NCI-H2107 treated with DMSO at 0.1 percent for 48 hours (cell line): ENCODE measurements at regions not wholly inside any gene's neighbourhood (a gene's known extent, or its start where the extent isn't known, plus 50 kb on each side); places are given as distances from the start of the nearest gene placed in this dataset.

ENCODE experiments used
- DNase-seq: peaks from one replicate; lab custom pipeline; 2025; ENCODE audit not compliant: unreplicated experiment; lab: John Stamatoyannopoulos, UW

GRCh38 chr9:118459913-118460312 is 755.7 kb downstream of the TLR4 start:
- no peak for DNase-seq

DNA sequence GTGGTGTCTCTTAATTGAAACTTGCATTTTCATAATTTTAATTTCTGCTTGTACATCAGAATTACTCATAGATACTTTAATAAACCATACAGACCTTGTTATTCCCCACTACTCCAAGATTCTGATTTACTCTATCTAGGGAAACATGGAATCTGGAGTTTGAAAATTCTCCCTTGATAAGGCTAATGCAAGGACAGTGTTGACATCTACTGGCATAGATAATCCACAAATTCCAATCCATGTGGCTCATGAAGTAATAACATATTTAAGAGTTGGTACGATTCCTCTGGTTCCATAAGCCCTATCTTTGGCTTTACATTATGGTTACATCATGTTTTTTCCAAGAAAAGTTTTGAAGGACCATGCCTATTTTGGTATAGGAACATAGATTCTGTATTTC is 759.2 kb downstream of the TLR4 start:
- no peak for DNase-seq

- no peak for DNase-seq
Observed at GRCh38 chr9:118473521-118473920, 769.3 kb downstream of the TLR4 start.

- no peak for DNase-seq
Observed at GRCh38 chr9:118478752-118479151, 774.5 kb downstream of the TLR4 start.

- DNase-seq, result no peak
Observed at GRCh38 chr9:118482306-118482705, 778.1 kb downstream of the TLR4 start.

DNA sequence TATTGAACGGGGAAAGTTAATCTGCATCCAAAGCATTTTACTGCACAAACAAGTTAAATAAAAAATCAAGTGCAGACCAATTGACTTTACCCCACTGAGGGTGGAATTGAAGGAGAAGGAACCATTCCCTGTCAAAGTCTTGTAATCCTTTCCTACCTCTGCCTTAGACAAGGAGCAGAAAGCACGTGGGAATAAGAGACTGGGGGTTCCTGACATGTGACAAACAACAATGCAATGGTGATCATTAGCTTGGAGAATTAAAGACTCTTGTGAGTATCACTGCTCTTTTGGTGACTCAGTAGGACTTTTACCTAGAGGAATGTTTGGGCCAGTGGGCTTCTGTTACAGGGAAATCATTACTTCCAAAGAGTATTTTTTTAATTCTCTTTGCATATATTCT is 779.5 kb downstream of the TLR4 start:
- DNase-seq, result no peak

DNA sequence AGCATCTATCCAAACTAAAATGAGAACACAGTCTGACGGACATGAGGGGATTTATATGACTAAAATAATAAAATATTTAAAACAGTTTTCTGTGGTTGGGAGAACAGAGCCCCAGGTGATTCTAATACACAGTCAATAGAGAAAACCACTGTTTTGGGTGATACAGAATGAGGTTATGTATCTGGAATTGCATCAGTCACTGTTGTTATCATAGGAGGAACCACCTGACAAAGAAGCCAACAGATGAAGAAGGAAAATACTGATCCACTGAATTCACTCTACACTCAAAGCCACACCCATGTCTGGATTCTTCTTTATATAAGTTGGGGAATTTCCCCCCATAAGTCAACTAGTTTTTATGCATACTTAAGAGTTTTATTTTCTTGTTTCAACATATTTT is 799.0 kb downstream of the TLR4 start:
- DNase-seq, result no peak

- no peak for DNase-seq
Observed at GRCh38 chr9:118510711-118511110, 806.5 kb downstream of the TLR4 start.

- DNase-seq, result no peak
Observed at GRCh38 chr9:118515947-118516346, 811.7 kb downstream of the TLR4 start.

DNA sequence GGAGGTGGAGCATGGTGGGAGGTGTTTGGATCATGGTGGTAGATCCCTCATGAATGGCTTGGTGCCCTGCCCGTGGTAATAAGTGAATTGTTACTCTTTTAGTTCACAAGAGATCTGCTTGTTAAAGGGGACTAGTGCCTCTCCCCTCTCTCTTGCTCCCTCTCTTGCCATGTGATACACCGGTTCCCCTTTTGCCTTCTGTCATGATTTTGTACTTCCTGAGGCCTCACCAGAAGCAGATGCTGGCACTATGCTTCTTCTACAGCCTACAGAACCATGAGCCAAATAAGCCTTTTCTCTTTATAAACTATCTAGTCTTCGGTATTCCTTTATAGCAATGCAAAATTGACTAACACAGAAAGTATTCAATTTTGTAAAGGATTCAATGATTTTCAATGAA is 817.1 kb downstream of the TLR4 start:
- DNase-seq, result no peak

GRCh38 chr9:118522093-118523028 is 818.2 kb downstream of the TLR4 start:
- DNase-seq, result peak; percentile 27

GRCh38 chr9:118527261-118527660 is 823.1 kb downstream of the TLR4 start:
- no peak for DNase-seq

DNA sequence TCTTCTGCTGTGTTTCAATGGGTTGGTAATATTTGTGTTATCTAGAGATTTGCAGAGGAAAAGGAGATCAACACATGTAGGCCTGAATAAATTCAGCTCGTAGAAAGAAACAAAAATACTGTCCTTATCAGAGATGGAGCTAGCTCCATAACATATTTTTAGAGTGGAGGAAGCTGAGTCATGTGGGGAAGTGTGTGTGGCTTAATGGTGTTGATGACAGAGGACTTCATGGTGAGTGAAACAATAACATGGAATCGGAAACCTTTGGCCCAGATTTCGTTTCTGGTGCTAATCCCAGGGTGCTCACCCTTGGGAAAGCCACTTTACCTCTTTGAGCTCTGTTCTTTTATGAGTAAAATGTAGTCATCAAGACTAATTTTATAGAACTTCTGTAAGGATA is 825.0 kb downstream of the TLR4 start:
- peak; percentile 11 for DNase-seq

DNA sequence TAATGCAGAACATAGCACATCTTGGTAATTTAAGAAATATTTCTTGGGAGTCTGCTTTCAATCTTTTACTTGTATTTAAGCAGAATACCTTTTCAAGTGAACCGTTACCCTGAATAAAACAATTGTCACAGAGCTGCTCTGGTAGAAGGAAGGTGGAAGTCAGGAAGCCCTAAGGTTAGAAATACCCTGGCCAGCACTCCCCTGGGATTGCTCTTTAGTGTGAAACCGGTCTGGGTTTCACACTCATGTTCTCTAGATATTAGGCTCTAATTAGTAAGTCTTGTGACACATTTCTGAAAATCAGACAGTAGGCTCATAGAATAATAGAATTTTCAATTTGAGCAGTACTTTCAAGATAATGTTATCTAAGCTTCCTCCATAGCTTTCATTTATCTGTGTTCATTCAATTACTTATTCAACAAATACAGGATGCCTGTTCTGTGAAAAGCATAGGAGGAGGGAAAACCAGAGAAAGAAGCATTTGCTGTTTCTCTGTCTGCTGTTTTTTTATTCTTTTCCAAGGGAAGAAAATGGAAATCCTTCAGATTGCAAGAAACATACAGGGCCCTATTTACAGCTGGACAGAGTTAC is 825.5 kb downstream of the TLR4 start:
- no peak for DNase-seq

GRCh38 chr9:118532592-118532991 is 828.4 kb downstream of the TLR4 start:
- no peak for DNase-seq

- DNase-seq, result no peak
Observed at GRCh38 chr9:118533101-118533500, 828.9 kb downstream of the TLR4 start.

GRCh38 chr9:118533850-118534249 is 829.6 kb downstream of the TLR4 start:
- DNase-seq, result no peak

- no peak for DNase-seq
Observed at GRCh38 chr9:118536153-118536552, 832.0 kb downstream of the TLR4 start.

DNA sequence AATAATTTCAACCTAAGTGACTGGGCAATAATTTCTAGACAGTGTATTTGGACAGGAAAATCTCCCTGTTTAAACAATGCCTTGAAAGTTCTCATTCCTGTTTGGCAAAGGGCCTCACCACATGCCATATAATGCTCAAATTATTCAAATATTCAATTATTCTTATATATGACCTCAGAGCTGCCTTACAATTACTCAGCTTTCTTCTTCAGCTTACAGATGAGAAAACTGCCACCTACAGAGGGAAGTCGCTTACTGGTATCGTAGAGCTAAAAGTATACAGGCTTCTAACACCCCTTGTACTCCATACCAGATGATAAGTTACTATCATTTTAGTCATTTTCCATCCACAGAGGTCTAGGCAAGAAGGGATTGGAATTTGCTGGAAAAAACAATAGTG is 830.3 kb downstream of the BRINP1 start:
- no peak for DNase-seq

DNA sequence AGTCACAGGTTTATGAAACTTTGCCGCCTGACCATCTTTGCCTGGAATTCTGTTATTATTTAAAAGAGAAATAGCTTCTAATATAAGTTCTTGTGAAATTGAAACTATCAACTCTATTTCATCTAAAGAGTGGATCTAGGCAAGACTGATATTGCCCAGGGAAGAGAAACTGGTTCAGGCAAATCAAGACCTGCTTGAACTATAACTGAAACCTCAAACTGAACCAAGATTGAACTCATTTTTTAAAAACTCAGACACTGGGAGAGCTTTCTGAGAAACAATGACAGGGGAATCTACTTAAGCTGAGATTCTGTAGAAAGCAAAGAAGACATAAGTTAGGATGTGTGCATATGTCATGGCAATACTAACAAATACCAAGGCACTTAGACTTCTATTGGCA is 815.8 kb downstream of the BRINP1 start:
- no peak for DNase-seq

DNA sequence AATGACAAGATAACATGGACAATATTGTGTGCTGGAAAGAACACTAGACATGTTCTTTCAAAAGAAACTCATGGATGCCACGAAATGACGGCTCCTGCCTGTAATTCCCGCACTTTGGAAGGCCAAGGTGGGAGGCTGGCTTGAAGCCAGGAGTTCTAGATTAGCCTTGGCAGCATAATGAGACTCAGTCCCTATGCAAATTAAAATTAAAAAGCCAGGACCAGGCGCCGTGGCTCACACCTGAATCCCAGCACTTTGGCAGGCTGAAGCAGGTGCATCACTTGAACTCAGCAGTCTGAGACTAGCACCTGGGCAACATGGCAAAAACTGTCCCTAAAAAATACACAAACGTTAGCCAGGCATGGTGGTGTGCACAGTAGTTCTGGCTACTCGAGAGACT is 814.2 kb downstream of the BRINP1 start:
- no peak for DNase-seq

- DNase-seq, result no peak
Observed at GRCh38 chr9:118558026-118558425, 811.2 kb downstream of the BRINP1 start.

GRCh38 chr9:118558891-118559290 is 810.3 kb downstream of the BRINP1 start:
- no peak for DNase-seq
